Adrenal gland (tissue), 5 donors: ENCODE measurements at regions not wholly inside any gene's neighbourhood (a gene's known extent, or its start where the extent isn't known, plus 50 kb on each side); places are given as distances from the start of the nearest gene placed in this dataset.

Source experiments
- CTCF ChIP-seq, 6 experiments: fragments of 450-650 bp in 4 of 6; fragments of 200-600 bp in 2 of 6; sonication (generic) in 1 of 6; IDR thresholded peaks; 1 replicate in 5 of 6; 2 replicates in 1 of 6; pipeline versions ENCODE4 v1.5.1 to v1.8.0; 2016 to 2021; ENCODE audit warnings: antibody characterized with exemption in 6 of 6, mild to moderate bottlenecking in 2 of 6, moderate library complexity in 1 of 6
- POLR2A ChIP-seq, 2 donors: fragments of 450-650 bp; IDR thresholded peaks; one replicate each; pipeline ENCODE4 v1.6.1; 2017; ENCODE audit warnings: antibody characterized with exemption in 2 of 2, mild to moderate bottlenecking in 2 of 2, moderate library complexity in 1 of 2
- donor health status: DM: no; HTN: no; CAD: no.

- TF ChIP-seq CTCF (IDR thresholded peaks at IDR 0.05): no peak
- TF ChIP-seq POLR2A (IDR thresholded peaks at IDR 0.05): no peak
These were observed 189.2 kb downstream of the LRIG3 start for GRCh38 chr12:58731096-58731495.
